Hepatocyte (in vitro differentiated cells): ENCODE measurements at regions not wholly inside any gene's neighbourhood (a gene's known extent, or its start where the extent isn't known, plus 50 kb on each side); places are given as distances from the start of the nearest gene placed in this dataset.
"Not testable (repeated sequence)": the region's sequence is repeated elsewhere in the genome, so short reads cannot be mapped to it uniquely, and the experiment has no call there.

Experiments used
- DNase-seq: peaks from one replicate; pipeline ENCODE4 v3.0.0-alpha.2; 2016; ENCODE audit warnings: low spot score
- H2AFZ ChIP-seq: fragments of 200-600 bp; sonication (generic); 2 replicates; pipeline ENCODE4 v1.6.0; 2016; ENCODE audit warnings: antibody characterized with exemption, mild to moderate bottlenecking
- H3K27ac ChIP-seq: fragments of 200-600 bp; sonication (generic); 2 replicates; pipeline ENCODE4 v1.5.1; 2016; ENCODE audit warnings: mild to moderate bottlenecking
- H3K27me3 ChIP-seq: fragments of 200-600 bp; sonication (generic); 2 replicates; pipeline ENCODE4 v1.6.1; 2016
- H3K36me3 ChIP-seq: fragments of 200-600 bp; sonication (generic); replicated peaks from 2 replicates; pipeline ENCODE4 v1.5.1; 2016; ENCODE audit warnings: low read depth; ENCODE audit not compliant: insufficient read depth
- H3K4me1 ChIP-seq: fragments of 200-600 bp; sonication (generic); 2 replicates; pipeline ENCODE4 v1.5.1; 2016; ENCODE audit warnings: mild to moderate bottlenecking, moderate library complexity; ENCODE audit not compliant: insufficient read depth
- H3K4me2 ChIP-seq: fragments of 200-600 bp; sonication (generic); 2 replicates; pipeline ENCODE4 v1.6.0; 2016
- H3K4me3 ChIP-seq: fragments of 200-600 bp; sonication (generic); 2 replicates; pipeline ENCODE4 v1.5.1; 2016; ENCODE audit warnings: mild to moderate bottlenecking
- H3K79me2 ChIP-seq: fragments of 200-600 bp; sonication (generic); 2 replicates; pipeline ENCODE4 v1.6.0; 2017; ENCODE audit warnings: mild to moderate bottlenecking
- H3K9me2 ChIP-seq: fragments of 200-600 bp; sonication (generic); replicated peaks from 2 replicates; pipeline ENCODE4 v1.6.0; 2017; ENCODE audit warnings: mild to moderate bottlenecking; ENCODE audit not compliant: insufficient read depth
- H3K9me3 ChIP-seq: fragments of 200-600 bp; sonication (generic); 2 replicates; pipeline ENCODE4 v1.5.1; 2016; ENCODE audit warnings: low read depth, mild to moderate bottlenecking
- H4K20me1 ChIP-seq: fragments of 200-600 bp; sonication (generic); 2 replicates; pipeline ENCODE4 v1.6.0; 2016; ENCODE audit warnings: mild to moderate bottlenecking; ENCODE audit not compliant: insufficient read depth, poor library complexity, severe bottlenecking
- CTCF ChIP-seq: fragments of 200-600 bp; sonication (generic); IDR thresholded peaks from 2 replicates; pipeline ENCODE4 v1.5.1; 2016; ENCODE audit warnings: antibody characterized with exemption, mild to moderate bottlenecking; ENCODE audit not compliant: poor library complexity
- EZH2 ChIP-seq: fragments of 200-600 bp; sonication (generic); IDR thresholded peaks from 2 replicates; pipeline ENCODE4 v1.6.1; 2016; ENCODE audit warnings: antibody characterized with exemption, mild to moderate bottlenecking, borderline replicate concordance
- EZH2phosphoT487 ChIP-seq: fragments of 200-600 bp; sonication (generic); IDR thresholded peaks from one replicate; pipeline ENCODE4 v1.6.1; 2018; ENCODE audit warnings: antibody characterized with exemption, mild to moderate bottlenecking, low read depth, moderate library complexity; ENCODE audit not compliant: unreplicated experiment, severe bottlenecking
- WGBS: methylation state at CpG from one replicate; pipeline ENCODE4 v1.1.6; 2016; ENCODE audit warnings: low lambda C conversion rate; ENCODE audit errors: missing lambda C conversion rate; 5-methylcytosine and 5-hydroxymethylcytosine counted together

GRCh38 chr9:32882705-32883104 is 99.4 kb downstream of the TMEM215 start:
- no peaks in the 10 kb centered on the region for H3K9me2 ChIP-seq
- H3K4me1 ChIP-seq = no peaks in the 10 kb centered on the region
- TF ChIP-seq CTCF (no peak), EZH2phosphoT487 (no peak), EZH2 (no peak)
- no peaks in the 10 kb centered on the region for H3K36me3 ChIP-seq
- no peak overlapping the region for H3K4me2 ChIP-seq
- WGBS = 8% methylated on average over 3 of the region's 3 CpGs
- no peak for DNase-seq
- no peaks in the 10 kb centered on the region for H4K20me1 ChIP-seq
- H3K4me3 ChIP-seq = no peak overlapping the region
- no peak overlapping the region for H2AFZ ChIP-seq
- H3K27ac ChIP-seq = no peak overlapping the region
- H3K9me3 ChIP-seq = no peaks in the 10 kb centered on the region
- no peaks in the 10 kb centered on the region for H3K27me3 ChIP-seq
- no peaks in the 10 kb centered on the region for H3K79me2 ChIP-seq

- DNase-seq = no peak
- Histone ChIP-seq H2AFZ (no peak overlapping the region), H3K9me2 (no peaks in the 10 kb centered on the region), H3K27me3 (no peaks in the 10 kb centered on the region), H3K36me3 (no peaks in the 10 kb centered on the region), H3K4me1 (no peaks in the 10 kb centered on the region), H3K27ac (no peak overlapping the region), H3K4me3 (no peak overlapping the region), H3K9me3 (no peaks in the 10 kb centered on the region), H4K20me1 (no peaks in the 10 kb centered on the region), H3K4me2 (no peak overlapping the region), H3K79me2 (no peaks in the 10 kb centered on the region)
- no peak for TF ChIP-seq CTCF
- no peak for TF ChIP-seq EZH2
- no peak for TF ChIP-seq EZH2phosphoT487
- 50% methylated on average over 1 of the region's 1 CpG for WGBS
These were observed 101.1 kb downstream of the TMEM215 start for GRCh38 chr9:32884482-32884881.

- Histone ChIP-seq H3K4me2 (no peak overlapping the region), H3K27ac (no peak overlapping the region)
- WGBS = 90% methylated on average over 4 of the region's 4 CpGs
These were observed 102.7 kb downstream of the TMEM215 start for GRCh38 chr9:32886021-32886420.

GRCh38 chr9:32894485-32894884 is 106.9 kb downstream of the APTX start:
- not testable (repeated sequence) for H3K27ac ChIP-seq, H3K36me3 ChIP-seq, H3K4me1 ChIP-seq, H4K20me1 ChIP-seq, H3K79me2 ChIP-seq, H2AFZ ChIP-seq, H3K4me3 ChIP-seq, H3K9me2 ChIP-seq, H3K4me2 ChIP-seq, H3K9me3 ChIP-seq, H3K27me3 ChIP-seq, DNase-seq
- 60% methylated on average over 3 of the region's 3 CpGs for WGBS

More at GRCh38 chr9:32886021-32886420, 102.7 kb downstream of the TMEM215 start:
- H3K27me3 ChIP-seq = no peaks in the 10 kb centered on the region
- H3K9me2 ChIP-seq = no peaks in the 10 kb centered on the region
- H3K79me2 ChIP-seq = no peaks in the 10 kb centered on the region
- DNase-seq = no peak
- no peaks in the 10 kb centered on the region for H3K36me3 ChIP-seq
- H3K9me3 ChIP-seq = no peaks in the 10 kb centered on the region
- TF ChIP-seq EZH2phosphoT487 = no peak
- no peaks in the 10 kb centered on the region for H3K4me1 ChIP-seq
- no peaks in the 10 kb centered on the region for H4K20me1 ChIP-seq
- no peak overlapping the region for H2AFZ ChIP-seq
- H3K4me3 ChIP-seq = no peak overlapping the region

GRCh38 chr9:32899181-32899580 is 102.2 kb downstream of the APTX start:
- Histone ChIP-seq H3K4me3 (no peak overlapping the region), H3K36me3 (no peaks in the 10 kb centered on the region), H3K27ac (no peak overlapping the region), H3K79me2 (no peaks in the 10 kb centered on the region), H4K20me1 (no peaks in the 10 kb centered on the region), H3K4me2 (no peak overlapping the region), H3K9me2 (no peaks in the 10 kb centered on the region), H3K4me1 (peaks cover 4% of the 10 kb centered on the region), H3K9me3 (no peaks in the 10 kb centered on the region), H2AFZ (no peak overlapping the region), H3K27me3 (no peaks in the 10 kb centered on the region)
- no peak for TF ChIP-seq EZH2phosphoT487
- no peak for TF ChIP-seq EZH2
- TF ChIP-seq CTCF = no peak
- WGBS = 62% methylated on average over 1 of the region's 1 CpG
- DNase-seq = no peak
